Smooth muscle cell (in vitro differentiated cells): ENCODE measurements at regions not wholly inside any gene's neighbourhood (a gene's known extent, or its start where the extent isn't known, plus 50 kb on each side); places are given as distances from the start of the nearest gene placed in this dataset.

ENCODE experiments used
- DNase-seq: peaks from one replicate; lab custom pipeline; 2025; ENCODE audit not compliant: unreplicated experiment; lab: John Stamatoyannopoulos, UW
- H2AFZ ChIP-seq: fragments of 200-600 bp; sonication (generic); 2 replicates; pipeline ENCODE4 v1.6.0; 2016; ENCODE audit warnings: antibody characterized with exemption, low read depth, mild to moderate bottlenecking
- H3F3A ChIP-seq: fragments of 200-600 bp; sonication (generic); 2 replicates; pipeline ENCODE4 v1.6.0; 2017; ENCODE audit warnings: antibody characterized with exemption, low read depth
- H3K27ac ChIP-seq: fragments of 200-600 bp; sonication (generic); 2 replicates; pipeline ENCODE4 v1.5.1; 2016; ENCODE audit warnings: low read depth, mild to moderate bottlenecking
- H3K27me3 ChIP-seq: fragments of 200-600 bp; sonication (generic); 2 replicates; pipeline ENCODE4 v1.6.1; 2016; ENCODE audit warnings: low read depth, mild to moderate bottlenecking
- H3K36me3 ChIP-seq: fragments of 200-600 bp; sonication (generic); 2 replicates; pipeline ENCODE4 v1.5.1; 2016; ENCODE audit warnings: low read depth
- H3K4me1 ChIP-seq: fragments of 200-600 bp; sonication (generic); 2 replicates; pipeline ENCODE4 v1.5.1; 2016; ENCODE audit warnings: low read depth
- H3K4me2 ChIP-seq: fragments of 200-600 bp; sonication (generic); 2 replicates; pipeline ENCODE4 v1.6.0; 2016; ENCODE audit warnings: mild to moderate bottlenecking
- H3K4me3 ChIP-seq: fragments of 200-600 bp; sonication (generic); 2 replicates; pipeline ENCODE4 v1.5.1; 2016; ENCODE audit warnings: mild to moderate bottlenecking
- H3K79me2 ChIP-seq: fragments of 200-600 bp; sonication (generic); 2 replicates; pipeline ENCODE4 v1.6.0; 2016; ENCODE audit warnings: low read depth, mild to moderate bottlenecking
- H3K9ac ChIP-seq: fragments of 200-600 bp; sonication (generic); 2 replicates; pipeline ENCODE4 v1.6.0; 2016; ENCODE audit warnings: low read depth
- H3K9me3 ChIP-seq: fragments of 200-600 bp; sonication (generic); replicated peaks from 2 replicates; pipeline ENCODE4 v1.5.1; 2016; ENCODE audit warnings: low read depth
- H4K20me1 ChIP-seq: fragments of 200-600 bp; sonication (generic); 2 replicates; pipeline ENCODE4 v1.6.0; 2016; ENCODE audit warnings: low read depth
- WGBS: methylation state at CpG from one replicate; pipeline ENCODE4 v1.1.7; 2016; ENCODE audit warnings: low lambda C conversion rate; 5-methylcytosine and 5-hydroxymethylcytosine counted together
- TF ChIP-seq, protein P1 (sequence below): fragments of 200-600 bp; sonication (generic); IDR thresholded peaks from 2 replicates; pipeline ENCODE4 v1.5.1; 2017; ENCODE audit warnings: borderline replicate concordance, mild to moderate bottlenecking, antibody characterized with exemption; ENCODE audit not compliant: insufficient read depth, poor library complexity, severe bottlenecking

DNA sequence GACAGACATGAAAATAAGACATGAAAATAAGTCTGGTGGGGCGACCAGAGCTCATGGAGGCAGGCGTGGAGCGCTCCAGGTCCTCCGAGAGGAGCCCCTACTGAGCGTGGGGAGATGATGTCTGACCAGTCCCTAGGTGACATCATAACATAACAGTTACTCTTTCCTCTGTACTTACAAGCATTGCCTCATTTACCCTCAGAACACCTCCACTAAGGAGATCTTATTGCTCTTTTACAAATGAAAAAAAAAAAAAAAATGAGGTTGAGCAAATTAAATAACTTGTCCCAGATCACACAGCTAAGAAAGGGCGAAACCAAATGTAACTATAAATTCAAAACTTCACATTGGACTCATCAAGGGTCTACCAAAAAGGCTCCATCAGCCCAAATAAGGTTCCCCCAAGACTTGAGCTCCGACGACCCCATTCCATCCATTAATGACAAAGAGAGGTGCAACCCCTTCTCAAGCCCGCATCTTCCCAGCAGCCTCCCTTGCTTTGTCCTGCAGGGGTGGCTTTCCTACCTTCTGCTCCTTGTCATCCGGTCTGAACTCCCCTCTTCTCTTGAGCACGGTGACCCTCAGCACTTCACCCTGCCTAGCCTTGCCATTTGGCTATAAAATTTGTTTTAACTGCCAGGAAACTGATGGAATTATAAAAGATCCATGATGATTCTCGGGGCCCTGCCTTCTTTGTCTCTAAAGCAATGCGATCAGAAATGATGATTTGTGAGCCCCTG is 246.7 kb downstream of the DHX15 start:
- Histone ChIP-seq H3K27me3 (no peaks in the 10 kb centered on the region), H3K9me3 (no peaks in the 10 kb centered on the region), H3K36me3 (no peaks in the 10 kb centered on the region), H3K4me2 (no peak overlapping the region), H3K27ac (no peak overlapping the region), H2AFZ (no peak overlapping the region), H3K79me2 (no peaks in the 10 kb centered on the region), H3K9ac (no peak overlapping the region), H3F3A (no peaks in the 10 kb centered on the region), H3K4me3 (no peak overlapping the region), H4K20me1 (no peaks in the 10 kb centered on the region), H3K4me1 (no peaks in the 10 kb centered on the region)
- TF ChIP-seq, protein P1, sequence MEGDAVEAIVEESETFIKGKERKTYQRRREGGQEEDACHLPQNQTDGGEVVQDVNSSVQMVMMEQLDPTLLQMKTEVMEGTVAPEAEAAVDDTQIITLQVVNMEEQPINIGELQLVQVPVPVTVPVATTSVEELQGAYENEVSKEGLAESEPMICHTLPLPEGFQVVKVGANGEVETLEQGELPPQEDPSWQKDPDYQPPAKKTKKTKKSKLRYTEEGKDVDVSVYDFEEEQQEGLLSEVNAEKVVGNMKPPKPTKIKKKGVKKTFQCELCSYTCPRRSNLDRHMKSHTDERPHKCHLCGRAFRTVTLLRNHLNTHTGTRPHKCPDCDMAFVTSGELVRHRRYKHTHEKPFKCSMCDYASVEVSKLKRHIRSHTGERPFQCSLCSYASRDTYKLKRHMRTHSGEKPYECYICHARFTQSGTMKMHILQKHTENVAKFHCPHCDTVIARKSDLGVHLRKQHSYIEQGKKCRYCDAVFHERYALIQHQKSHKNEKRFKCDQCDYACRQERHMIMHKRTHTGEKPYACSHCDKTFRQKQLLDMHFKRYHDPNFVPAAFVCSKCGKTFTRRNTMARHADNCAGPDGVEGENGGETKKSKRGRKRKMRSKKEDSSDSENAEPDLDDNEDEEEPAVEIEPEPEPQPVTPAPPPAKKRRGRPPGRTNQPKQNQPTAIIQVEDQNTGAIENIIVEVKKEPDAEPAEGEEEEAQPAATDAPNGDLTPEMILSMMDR: no peak
- DNase-seq: no peak
- WGBS: 94% methylated on average over 13 of the region's 13 CpGs

DNA sequence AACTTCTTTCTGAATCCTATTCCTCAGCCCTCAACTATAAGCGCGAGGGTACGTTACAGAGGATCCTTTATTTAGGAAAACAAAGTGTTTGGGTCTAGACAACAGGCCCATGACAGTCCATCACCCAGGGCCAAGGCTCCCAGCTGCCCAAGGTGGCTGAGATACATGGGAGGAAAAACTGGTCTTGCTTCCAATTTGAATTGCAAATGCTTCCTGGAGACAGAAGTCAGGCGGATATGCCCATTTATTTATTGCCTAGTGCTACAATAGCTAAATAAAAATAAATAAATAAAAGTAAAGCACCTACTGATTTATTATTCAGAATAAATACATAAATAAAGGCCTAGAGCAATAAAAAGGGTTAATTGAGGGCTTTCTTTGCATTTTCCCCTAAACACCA is 248.7 kb downstream of the DHX15 start:
- Histone ChIP-seq H3K79me2 (no peaks in the 10 kb centered on the region), H3K4me3 (no peak overlapping the region), H3K27me3 (no peaks in the 10 kb centered on the region), H3K4me1 (no peaks in the 10 kb centered on the region), H3K36me3 (no peaks in the 10 kb centered on the region), H2AFZ (no peak overlapping the region), H3K9ac (no peak overlapping the region), H4K20me1 (no peaks in the 10 kb centered on the region), H3K9me3 (no peaks in the 10 kb centered on the region), H3K4me2 (no peak overlapping the region), H3F3A (no peaks in the 10 kb centered on the region), H3K27ac (no peak overlapping the region)
- 87% methylated on average over 4 of the region's 4 CpGs for whole genome bisulfite sequencing
- no peak for DNase-seq
- TF ChIP-seq, protein P1: no peak

DNA sequence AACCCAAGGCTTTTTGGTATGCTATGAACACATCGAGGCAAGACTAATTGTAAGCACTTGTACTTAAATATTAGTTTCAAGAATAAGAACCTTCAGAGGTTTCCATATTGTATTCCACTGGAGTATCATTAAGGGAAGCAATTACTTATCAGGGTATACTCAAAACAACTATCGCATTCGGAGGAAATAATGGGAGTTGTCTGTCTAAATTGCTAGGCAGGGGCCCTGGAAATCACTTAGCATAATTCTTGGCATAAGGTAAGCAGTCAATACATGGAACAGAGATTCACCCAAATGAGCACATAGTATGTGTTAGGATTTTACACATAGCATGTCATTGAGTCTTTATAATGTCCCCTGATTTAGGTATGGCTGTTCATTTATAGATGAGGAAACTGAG is 249.4 kb downstream of the DHX15 start:
- no peak overlapping the region for H3K9ac ChIP-seq
- no peak overlapping the region for H3K4me3 ChIP-seq
- whole genome bisulfite sequencing: 95% methylated on average over 3 of the region's 3 CpGs
- H3F3A ChIP-seq: no peaks in the 10 kb centered on the region
- no peaks in the 10 kb centered on the region for H3K9me3 ChIP-seq
- no peak overlapping the region for H2AFZ ChIP-seq
- no peak for DNase-seq
- H4K20me1 ChIP-seq: no peaks in the 10 kb centered on the region
- no peaks in the 10 kb centered on the region for H3K36me3 ChIP-seq
- peaks cover 7% of the 10 kb centered on the region for H3K4me1 ChIP-seq
- H3K27ac ChIP-seq: no peak overlapping the region
- H3K79me2 ChIP-seq: no peaks in the 10 kb centered on the region
- TF ChIP-seq, protein P1: no peak
- no peaks in the 10 kb centered on the region for H3K27me3 ChIP-seq
- no peak overlapping the region for H3K4me2 ChIP-seq

DNA sequence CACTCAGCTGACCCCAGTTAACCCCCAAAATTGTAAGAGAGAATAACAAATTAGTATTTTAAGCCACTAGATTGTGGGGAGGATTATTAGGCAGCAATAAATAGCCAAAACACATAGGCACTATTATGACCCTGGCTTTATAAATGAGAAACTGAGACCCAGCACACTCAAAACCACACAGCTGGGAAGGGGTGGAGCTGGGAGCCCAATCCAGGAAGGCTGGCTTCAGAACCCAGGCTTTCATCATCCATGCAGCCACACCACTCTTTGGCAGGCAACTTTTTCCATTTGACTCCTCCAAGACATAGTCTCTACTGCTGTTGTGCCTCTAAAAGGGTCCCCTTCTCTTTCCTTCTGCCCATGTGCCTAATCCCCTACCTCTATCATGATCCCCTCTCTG is 253.8 kb downstream of the DHX15 start:
- H3K4me3 ChIP-seq: no peak overlapping the region
- no peaks in the 10 kb centered on the region for H3K36me3 ChIP-seq
- no peaks in the 10 kb centered on the region for H4K20me1 ChIP-seq
- no peak overlapping the region for H3K4me2 ChIP-seq
- TF ChIP-seq, protein P1: no peak
- H3K9me3 ChIP-seq: no peaks in the 10 kb centered on the region
- H3K27ac ChIP-seq: no peak overlapping the region
- no peaks in the 10 kb centered on the region for H3K27me3 ChIP-seq
- H2AFZ ChIP-seq: no peak overlapping the region
- no peak for DNase-seq
- H3F3A ChIP-seq: no peaks in the 10 kb centered on the region
- H3K4me1 ChIP-seq: peaks cover 17% of the 10 kb centered on the region
- no peaks in the 10 kb centered on the region for H3K79me2 ChIP-seq
- no peak overlapping the region for H3K9ac ChIP-seq
